Thoracic aorta (tissue), 2 donors: ENCODE measurements at regions not wholly inside any gene's neighbourhood (a gene's known extent, or its start where the extent isn't known, plus 50 kb on each side); places are given as distances from the start of the nearest gene placed in this dataset.
A peak's percentile ranks its signal among the peaks of the same experiment; 100 is the strongest.

Source experiments
- ATAC-seq: fragments of 150-250 bp; one replicate; pipeline ENCODE4 v1.8.0; 2017; ENCODE audit warnings: low read depth; ENCODE audit not compliant: insufficient number of reproducible peaks, low FRiP score
- DNase-seq: peaks from one replicate; pipeline ENCODE4 v3.0.0-alpha.2; 2020; ENCODE audit warnings: low spot score
- H3K27ac ChIP-seq, 2 donors: fragments of 200-600 bp; sonication (generic); 1 replicate in 1 of 2; 2 replicates in 1 of 2; pipeline ENCODE4 v1.5.1; 2016; ENCODE audit warnings: mild to moderate bottlenecking in 2 of 2, moderate library complexity in 2 of 2
- H3K27me3 ChIP-seq: fragments of 200-600 bp; sonication (generic); replicated peaks from 2 replicates; pipeline ENCODE4 v1.6.0; 2016; ENCODE audit warnings: mild to moderate bottlenecking; ENCODE audit not compliant: insufficient read depth
- H3K36me3 ChIP-seq: fragments of 200-600 bp; sonication (generic); one replicate; pipeline ENCODE4 v1.5.1; 2016
- H3K4me1 ChIP-seq, 2 donors: fragments of 200-600 bp; sonication (generic); 1 replicate in 1 of 2; 2 replicates in 1 of 2; pipeline versions ENCODE4 v1.5.1 to v1.6.0; 2016; ENCODE audit warnings: low read depth in 2 of 2, mild to moderate bottlenecking in 1 of 2; ENCODE audit not compliant: control insufficient read depth in 1 of 2
- H3K4me3 ChIP-seq: fragments of 200-600 bp; sonication (generic); 2 replicates; pipeline ENCODE4 v1.5.1; 2016; ENCODE audit warnings: mild to moderate bottlenecking
- H3K9me3 ChIP-seq: fragments of 200-600 bp; sonication (generic); 2 replicates; pipeline ENCODE4 v1.5.1; 2016
- TF ChIP-seq, protein P1 (sequence below): fragments of 200-600 bp; sonication (generic); IDR thresholded peaks from one replicate; pipeline ENCODE4 v1.5.1; 2019; ENCODE audit warnings: antibody characterized with exemption

DNA sequence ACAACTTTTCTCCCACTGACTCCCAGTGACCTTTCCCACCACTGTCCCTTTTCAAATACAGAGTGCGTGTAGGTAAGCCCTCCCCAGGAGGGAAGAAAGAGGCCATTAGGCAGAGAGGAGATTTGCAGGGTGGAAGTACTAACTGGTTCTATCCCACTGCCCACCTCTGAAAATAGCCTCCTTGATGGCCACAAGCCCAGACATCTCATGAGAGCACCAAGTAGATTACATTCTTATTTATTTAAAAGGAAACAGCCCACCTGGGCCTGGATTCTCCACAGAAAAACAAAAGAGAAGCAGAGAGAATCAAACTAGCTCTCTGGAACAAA lies 445.3 kb downstream of the FOXO1 start:
- Histone ChIP-seq H3K4me3 (no peak overlapping the region), H3K27me3 (no peaks in the 10 kb centered on the region), H3K4me1 (peaks cover 13 to 23% of the 10 kb centered on the region in 2 donors), H3K27ac (peak overlapping the region; percentile 51 to 53), H3K9me3 (no peaks in the 10 kb centered on the region), H3K36me3 (no peaks in the 10 kb centered on the region)
- TF ChIP-seq, protein P1, sequence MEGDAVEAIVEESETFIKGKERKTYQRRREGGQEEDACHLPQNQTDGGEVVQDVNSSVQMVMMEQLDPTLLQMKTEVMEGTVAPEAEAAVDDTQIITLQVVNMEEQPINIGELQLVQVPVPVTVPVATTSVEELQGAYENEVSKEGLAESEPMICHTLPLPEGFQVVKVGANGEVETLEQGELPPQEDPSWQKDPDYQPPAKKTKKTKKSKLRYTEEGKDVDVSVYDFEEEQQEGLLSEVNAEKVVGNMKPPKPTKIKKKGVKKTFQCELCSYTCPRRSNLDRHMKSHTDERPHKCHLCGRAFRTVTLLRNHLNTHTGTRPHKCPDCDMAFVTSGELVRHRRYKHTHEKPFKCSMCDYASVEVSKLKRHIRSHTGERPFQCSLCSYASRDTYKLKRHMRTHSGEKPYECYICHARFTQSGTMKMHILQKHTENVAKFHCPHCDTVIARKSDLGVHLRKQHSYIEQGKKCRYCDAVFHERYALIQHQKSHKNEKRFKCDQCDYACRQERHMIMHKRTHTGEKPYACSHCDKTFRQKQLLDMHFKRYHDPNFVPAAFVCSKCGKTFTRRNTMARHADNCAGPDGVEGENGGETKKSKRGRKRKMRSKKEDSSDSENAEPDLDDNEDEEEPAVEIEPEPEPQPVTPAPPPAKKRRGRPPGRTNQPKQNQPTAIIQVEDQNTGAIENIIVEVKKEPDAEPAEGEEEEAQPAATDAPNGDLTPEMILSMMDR, result no peak
- DNase-seq (no peak), ATAC-seq (no peak)

DNA sequence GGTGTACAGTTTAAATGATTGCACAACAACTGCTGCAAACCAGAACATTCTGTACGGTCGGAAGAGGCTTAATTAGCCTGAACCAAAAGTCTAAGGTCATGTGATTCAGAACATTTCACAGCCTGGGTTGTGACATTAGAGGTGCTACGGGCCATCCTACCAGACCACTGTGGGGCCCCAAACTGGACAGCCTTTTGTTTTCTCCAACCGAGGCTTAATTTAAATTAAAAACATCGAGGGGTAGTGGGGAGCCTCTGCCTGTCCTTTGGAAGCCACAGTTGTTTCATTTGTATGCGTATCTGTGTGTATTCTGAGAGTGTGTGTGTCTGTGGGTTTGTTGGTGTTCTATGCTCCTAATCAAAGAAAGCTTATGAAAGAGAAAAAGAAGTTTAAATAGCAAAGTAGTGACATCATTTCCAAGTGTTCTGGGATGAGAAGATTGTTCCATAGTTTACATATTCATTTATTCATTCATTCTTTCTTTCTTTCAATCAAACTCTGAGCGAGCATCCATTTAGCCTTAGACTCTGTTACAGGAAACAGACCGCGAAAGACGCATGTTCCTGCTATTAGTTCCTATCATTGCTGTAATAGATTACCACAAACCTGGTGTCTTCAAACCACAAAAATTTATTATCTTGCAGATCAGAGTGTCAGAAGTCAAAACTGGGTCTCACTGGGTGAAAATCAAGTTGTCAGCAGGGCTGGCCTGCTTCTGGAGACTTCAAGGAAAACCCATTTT lies 444.8 kb downstream of the FOXO1 start:
- TF ChIP-seq, protein P1, result no peak
- ATAC-seq (peak; percentile 90), DNase-seq (no peak)
- Histone ChIP-seq H3K27ac (peak overlapping the region; percentile 51 to 53), H3K4me3 (peak overlapping the region; percentile 16), H3K9me3 (no peaks in the 10 kb centered on the region), H3K36me3 (no peaks in the 10 kb centered on the region), H3K27me3 (no peaks in the 10 kb centered on the region), H3K4me1 (peaks cover 13 to 23% of the 10 kb centered on the region in 2 donors)

DNA sequence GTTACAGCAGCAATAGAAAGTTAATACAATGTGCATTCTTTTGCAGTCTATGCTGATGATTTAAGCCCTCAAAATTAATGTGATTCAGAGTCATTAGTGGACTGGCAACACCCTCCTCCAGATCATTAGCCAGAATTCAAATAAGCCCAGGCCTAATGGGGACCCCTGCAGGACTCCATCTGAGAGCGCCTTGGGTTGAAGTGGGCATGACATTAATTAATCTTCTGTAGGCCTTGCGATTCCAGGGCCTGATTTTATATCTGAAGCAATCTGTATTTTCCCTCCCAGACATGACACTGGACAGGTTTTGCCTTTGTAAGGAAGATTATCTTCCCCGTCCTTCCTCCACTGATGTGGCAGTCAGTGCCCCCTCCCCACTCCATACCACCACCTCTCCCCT lies 442.9 kb downstream of the FOXO1 start:
- Histone ChIP-seq H3K27ac (no peak overlapping the region), H3K27me3 (no peaks in the 10 kb centered on the region), H3K4me1 (peaks cover 13 to 23% of the 10 kb centered on the region in 2 donors), H3K4me3 (no peak overlapping the region), H3K9me3 (no peaks in the 10 kb centered on the region), H3K36me3 (no peaks in the 10 kb centered on the region)
- ATAC-seq (no peak), DNase-seq (no peak)
- TF ChIP-seq, protein P1, result no peak

DNA sequence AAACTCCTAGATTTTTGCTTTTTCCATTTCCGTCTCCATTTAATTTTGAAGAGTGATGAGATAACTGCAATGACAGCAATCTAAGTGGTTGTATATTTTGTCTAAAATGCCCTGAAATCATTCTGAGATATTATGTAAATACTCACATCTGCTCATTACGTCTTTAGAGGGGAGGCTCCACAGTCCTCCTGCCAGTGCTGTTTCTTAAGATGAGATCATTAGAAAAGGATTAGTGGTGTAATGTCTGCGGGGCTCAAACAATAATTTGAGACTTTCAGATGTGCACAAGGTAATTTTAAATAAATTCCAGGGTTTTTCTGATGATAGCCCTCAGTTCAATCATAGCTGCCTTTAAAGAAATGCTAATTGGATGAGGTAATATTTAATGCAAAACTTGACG lies 437.9 kb downstream of the FOXO1 start:
- TF ChIP-seq, protein P1, result no peak
- no peak for ATAC-seq
- DNase-seq, result no peak
- Histone ChIP-seq H3K4me1 (peaks cover 7 to 9% of the 10 kb centered on the region in 2 donors), H3K9me3 (no peaks in the 10 kb centered on the region), H3K4me3 (no peak overlapping the region), H3K27me3 (no peaks in the 10 kb centered on the region), H3K27ac (no peak overlapping the region), H3K36me3 (no peaks in the 10 kb centered on the region)

DNA sequence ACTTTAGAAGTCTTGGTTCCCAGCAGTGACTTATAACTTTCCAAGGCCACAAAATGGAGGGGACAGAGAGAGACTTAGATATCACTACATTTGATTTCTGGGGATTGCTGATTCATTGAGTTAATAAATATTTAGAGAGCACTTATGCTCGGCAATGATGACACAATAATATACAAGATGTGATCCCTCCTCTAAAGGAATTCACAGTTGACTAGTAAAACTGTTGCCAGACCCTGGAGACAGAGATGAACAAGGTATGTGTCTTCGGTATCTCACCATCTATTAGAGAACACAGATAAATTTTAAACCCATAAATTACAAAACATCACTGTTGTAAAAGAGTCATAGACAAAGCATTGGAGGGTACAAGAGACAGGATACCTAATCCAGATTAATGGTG lies 437.5 kb downstream of the FOXO1 start:
- H3K4me3 ChIP-seq, result no peak overlapping the region
- TF ChIP-seq, protein P1, result no peak
- H3K9me3 ChIP-seq, result no peaks in the 10 kb centered on the region
- peaks cover 7 to 12% of the 10 kb centered on the region in 2 donors for H3K4me1 ChIP-seq
- no peaks in the 10 kb centered on the region for H3K27me3 ChIP-seq
- DNase-seq, result no peak
- H3K36me3 ChIP-seq, result no peaks in the 10 kb centered on the region
- no peak overlapping the region for H3K27ac ChIP-seq
- no peak for ATAC-seq
